GM18520 (cell line): ENCODE measurements at regions not wholly inside any gene's neighbourhood (a gene's known extent, or its start where the extent isn't known, plus 50 kb on each side); places are given as distances from the start of the nearest gene placed in this dataset.
A peak's percentile ranks its signal among the peaks of the same experiment; 100 is the strongest.

ENCODE experiments used
- ATAC-seq: cut with Tn5 transposase; IDR thresholded peaks from one replicate; pipeline ENCODE4 v1.9.1; 2021; ENCODE audit not compliant: unreplicated experiment

- no peak for ATAC-seq
These were observed 161.7 kb downstream of the KLF12 start for GRCh38 chr13:73972545-73972944.

DNA sequence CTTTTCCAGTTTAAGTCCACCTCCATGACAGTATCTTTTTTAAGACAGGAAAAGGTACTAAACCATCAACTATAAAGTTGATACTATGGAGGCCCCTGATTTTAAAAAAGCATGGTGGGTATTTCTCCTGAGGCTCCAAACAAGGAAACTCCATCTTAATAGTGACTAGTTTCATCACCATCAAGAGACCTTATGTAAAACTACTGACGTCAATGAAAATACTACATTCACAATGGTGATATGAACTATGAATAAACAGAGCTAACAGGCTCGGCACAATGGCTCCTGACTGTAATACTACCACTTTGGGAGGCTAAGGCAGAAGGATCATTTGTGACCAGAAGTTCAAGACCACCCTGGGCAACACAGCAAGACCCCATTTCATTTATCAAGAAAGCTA, 162.7 kb downstream of the KLF12 start:
- no peak for ATAC-seq

GRCh38 chr13:73970421-73971055, 163.7 kb downstream of the KLF12 start:
- ATAC-seq: no peak

GRCh38 chr13:73967397-73968165, 166.6 kb downstream of the KLF12 start:
- ATAC-seq: peak; percentile 100

DNA sequence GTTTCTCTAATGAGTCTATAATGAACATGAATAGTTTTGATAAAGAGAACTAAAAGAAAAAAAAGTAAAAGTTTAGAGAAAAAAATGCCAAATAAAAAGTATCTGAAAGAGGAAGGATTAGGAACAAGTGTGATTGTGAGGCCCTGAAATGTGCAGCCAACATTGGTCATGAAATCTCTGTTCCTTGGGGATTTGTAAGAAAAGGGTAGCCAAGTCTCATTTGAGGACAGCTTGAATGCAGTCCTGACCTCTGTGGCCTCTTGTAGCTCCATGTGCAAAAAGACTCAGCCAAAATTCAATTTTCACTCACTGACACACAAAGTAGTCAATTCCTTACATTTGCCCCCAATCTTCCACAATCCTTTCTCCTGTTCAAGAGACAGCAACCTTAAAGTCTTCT, 167.9 kb downstream of the KLF12 start:
- ATAC-seq: no peak

- ATAC-seq: no peak
These were observed 171.9 kb downstream of the KLF12 start for GRCh38 chr13:73962284-73962683.

- no peak for ATAC-seq
These were observed 173.0 kb downstream of the KLF12 start for GRCh38 chr13:73961181-73961580.

DNA sequence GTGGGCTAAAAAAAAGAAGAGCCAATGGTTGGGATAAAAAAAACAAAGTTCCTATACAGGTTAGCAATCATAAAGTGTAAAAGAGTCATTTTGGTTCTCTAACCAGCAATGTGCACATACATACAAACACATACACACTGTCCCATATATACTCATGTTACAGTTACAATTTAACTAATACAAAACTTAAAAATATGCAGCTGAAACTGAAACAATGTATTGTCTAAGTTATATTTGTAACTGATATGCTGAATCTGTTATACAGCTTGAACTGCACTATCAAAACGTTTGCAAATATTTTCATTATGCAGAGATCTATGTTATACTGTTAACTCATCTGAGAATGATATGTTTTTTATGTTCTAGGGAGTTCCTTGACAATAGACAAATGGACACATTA, 173.7 kb downstream of the KLF12 start:
- ATAC-seq: peak; percentile 68

GRCh38 chr13:73958657-73959397, 175.4 kb downstream of the KLF12 start:
- ATAC-seq: no peak

DNA sequence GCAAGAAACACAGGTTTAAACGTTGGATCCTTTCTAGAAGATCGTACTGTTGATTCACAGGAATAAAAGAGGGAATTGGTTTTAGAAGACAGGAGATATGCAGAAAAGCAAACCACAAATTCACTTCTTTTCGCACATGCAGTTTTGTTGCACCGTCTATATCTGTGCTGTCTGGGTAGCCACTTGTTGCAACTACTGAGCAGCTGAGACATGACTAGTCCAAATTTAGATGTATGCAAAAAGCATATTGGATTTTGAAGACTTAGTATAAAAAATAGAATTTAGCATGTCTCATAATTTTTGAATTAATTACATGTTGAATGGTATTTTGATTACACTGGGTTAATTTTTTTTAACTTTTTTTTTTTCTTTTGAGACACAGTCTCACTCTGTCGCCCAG, 176.3 kb downstream of the KLF12 start:
- no peak for ATAC-seq

DNA sequence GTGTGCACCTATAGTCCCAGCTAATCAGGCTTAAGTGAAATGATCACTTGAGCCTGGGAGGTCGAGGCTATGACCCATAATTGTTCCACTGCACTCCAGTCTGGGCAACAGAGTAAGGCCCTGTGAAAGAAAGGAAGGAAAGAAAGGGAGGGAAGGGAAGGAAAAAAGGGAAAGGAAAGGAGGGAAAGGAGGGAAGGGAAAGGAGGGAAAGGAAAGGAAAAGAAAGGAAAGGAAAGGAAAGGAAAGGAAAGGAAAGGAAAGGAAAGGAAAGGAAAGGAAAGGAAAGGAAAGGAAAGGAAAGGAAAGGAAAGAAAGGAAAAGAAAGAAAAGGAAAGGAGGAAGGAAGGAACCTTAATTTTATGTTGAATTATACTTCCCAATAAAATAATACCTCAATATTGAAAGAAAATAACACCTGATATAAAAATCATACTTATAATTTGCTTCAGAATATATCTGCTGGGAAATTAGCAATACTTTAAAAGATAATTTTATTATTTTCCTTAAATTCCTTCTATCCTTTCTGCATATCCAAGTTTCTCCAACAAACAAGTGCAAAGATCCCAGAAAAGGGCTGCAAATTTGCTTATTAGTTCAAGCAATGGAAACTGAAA, 177.3 kb downstream of the KLF12 start:
- ATAC-seq: no peak

DNA sequence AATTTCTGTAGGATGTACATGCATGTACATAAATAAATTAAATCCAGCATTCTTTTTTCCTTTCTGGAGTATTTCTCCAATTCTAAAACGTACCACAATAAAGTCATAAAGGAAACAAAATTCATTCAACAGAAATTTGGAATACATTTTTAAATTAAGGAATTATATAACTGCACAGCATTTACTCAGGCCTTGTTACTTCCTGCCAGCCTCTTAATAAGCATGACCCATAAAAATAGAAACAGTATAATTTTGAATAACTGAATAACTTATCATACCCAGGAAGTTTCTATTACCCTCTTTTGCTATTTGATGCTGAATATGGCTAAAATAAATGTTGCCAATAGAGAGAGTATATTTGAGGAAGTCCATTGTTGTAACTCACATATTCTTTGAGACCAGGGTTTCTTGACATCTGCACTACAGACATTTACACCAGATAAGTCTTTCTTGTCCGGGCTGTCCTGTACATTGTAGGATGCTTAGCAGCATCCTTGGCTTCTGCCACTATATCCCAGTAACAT, 178.2 kb downstream of the KLF12 start:
- no peak for ATAC-seq

- ATAC-seq: peak; percentile 60
These were observed 179.4 kb downstream of the KLF12 start for GRCh38 chr13:73954808-73955207.

- ATAC-seq: no peak
These were observed 181.6 kb downstream of the KLF12 start for GRCh38 chr13:73952648-73953047.

DNA sequence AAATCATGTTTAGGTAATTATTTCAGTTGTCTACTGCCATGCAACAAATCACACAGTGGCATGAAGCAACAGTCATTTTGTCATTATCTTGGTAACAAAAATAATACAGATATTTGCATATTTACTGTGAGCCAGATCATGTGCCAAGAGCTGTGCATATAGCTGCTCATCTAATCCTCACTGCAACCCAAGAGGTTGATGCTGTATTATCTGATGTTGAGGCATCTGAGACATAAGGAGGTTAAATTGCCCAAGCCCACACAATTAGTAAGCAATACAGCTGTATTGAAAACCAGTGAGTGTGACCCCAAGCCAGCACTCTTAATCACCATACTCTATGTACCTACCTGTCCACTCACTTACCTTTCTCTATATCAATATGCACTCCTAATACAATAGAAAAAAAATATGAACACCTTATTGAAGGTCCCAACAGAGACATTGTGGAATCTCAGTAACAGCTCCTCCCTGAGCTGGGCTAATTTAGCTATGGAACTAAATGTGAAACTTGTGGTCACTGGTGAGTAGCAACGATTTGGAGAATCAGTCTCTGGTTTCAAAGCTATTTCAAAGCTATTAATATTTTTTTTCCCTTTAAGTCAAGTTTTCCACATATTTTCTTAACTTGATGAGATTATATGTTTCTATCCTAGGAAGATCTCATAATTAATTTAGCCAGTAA, 185.2 kb downstream of the KLF12 start:
- ATAC-seq: peak; percentile 30

DNA sequence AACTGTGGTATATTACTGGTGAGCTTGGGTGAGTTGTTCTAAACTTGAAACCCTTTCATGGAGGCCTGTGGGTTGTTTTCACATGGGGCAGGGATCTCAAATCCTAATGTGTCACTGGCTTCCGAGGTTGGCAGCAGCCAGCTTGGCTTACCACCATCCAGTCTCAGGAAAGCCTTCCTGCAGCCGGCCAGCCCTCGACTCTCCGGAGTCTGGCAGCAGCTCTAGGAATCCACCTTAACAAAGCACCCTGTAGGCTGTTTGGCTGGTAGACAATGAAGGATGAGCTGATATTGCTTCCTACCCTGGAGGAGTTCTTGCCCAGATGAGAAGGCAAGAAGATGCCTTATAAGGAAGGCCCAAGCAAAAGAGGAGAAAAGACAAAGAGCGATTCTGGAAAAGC, 188.3 kb downstream of the KLF12 start:
- no peak for ATAC-seq

DNA sequence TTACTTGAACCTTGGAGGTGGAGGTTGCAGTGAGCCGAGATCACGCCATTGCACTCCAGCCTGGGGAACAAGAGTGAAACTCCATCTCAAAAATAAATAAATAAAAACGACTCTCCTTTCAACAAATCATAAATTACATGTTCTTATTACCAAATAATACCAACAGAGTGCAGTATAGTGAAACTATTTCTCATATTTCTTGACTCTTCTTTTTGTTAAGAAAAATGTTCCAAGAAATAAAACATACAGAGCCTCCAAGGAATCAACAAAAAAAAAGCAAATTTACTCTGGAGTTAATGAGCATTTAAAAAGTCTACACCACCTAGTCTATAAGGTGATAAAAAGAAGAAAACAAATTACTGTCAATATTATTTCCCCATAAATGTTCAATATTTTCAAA, 188.8 kb downstream of the KLF12 start:
- no peak for ATAC-seq

GRCh38 chr13:73943965-73944233, 190.3 kb downstream of the KLF12 start:
- no peak for ATAC-seq

- peak; percentile 86 for ATAC-seq
These were observed 190.9 kb downstream of the KLF12 start for GRCh38 chr13:73943137-73943964.

DNA sequence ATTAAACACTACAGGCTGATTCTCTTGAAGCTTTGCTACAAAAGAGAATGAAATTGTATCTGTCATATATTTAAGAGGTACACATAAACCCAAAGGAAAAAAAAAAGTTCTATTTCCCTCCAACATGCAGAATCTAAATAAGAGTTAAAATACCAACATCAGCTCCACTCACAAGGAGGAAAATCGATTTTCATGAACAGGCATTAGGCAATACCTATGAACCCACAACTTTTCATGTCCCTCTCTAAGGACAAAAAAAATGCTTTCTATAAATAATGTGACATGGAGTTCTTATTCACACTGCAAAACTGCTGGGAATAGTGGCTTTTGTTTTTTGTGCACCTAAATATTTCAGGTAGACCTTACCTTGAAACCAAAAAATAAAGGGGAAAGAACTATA, 192.5 kb downstream of the KLF12 start:
- no peak for ATAC-seq
